ENCODE measurements at regions not wholly inside any gene's neighbourhood (a gene's known extent, or its start where the extent isn't known, plus 50 kb on each side); places are given as distances from the start of the nearest gene placed in this dataset.
"Not testable (repeated sequence)": the region's sequence is repeated elsewhere in the genome, so short reads cannot be mapped to it uniquely, and the experiment has no call there.

DNA sequence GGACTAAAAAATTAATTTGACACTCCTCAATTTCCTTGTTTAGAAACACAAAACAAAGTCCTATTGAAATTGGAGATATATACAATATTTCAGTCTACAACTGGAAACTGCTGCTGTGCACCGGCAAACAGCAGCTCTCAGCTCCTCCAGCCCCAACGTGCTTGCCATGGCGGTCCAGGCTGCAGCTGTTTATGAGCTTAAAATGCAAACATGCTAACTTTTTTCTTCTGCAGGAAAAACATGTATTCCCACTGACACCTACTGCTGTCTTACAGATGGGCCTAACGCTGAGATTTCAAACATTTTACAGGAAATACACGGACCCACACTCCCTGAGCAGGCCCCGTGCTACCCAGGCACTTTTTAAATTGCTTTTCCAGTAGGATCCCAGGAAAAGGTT is 195.5 kb downstream of the BCL11A start:
- DNase-seq (ENCODE audit: low read depth in 2 of 2): no peak

DNA sequence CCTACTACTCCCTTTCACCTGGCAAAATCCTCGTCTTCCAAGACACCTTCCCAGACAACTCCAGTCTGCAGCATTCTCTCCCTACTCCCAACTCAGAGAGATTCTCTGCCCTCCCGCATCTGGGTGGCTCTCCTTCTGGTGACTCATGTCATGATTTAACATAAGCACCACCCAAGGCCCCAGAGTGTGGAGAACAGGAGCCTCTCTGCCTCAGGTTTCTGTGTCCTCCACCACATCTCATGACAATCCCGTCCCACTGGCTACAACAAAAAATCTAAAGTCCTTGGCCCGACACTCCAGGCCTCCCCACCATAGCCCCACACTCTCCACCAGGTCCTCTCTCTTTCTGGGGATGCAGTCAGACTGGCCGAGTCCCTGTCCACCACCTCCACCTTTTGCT is 197.1 kb downstream of the BCL11A start:
- DNase-seq (ENCODE audit: low read depth in 2 of 2): no peak

DNA sequence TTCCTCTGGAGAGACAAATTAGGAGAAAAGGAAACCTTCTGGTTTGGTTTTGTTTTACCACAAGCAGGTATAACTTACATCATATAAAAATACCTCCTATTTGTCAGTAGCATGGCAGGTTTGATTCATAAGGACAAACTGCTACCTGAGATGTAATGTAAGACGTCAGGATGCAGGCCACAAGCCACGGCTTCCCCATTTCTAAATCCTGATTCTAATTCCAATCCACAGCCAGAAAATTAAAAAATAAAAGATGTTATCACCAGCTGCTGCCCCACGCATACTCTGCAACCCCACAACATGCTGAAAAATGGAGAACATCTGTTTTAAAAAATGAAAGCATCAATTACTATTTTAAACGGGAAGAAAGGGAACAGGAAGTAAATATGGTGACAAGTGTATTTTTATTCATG is 197.6 kb downstream of the BCL11A start:
- DNase-seq (ENCODE audit: low read depth in 2 of 2): no peak

DNA sequence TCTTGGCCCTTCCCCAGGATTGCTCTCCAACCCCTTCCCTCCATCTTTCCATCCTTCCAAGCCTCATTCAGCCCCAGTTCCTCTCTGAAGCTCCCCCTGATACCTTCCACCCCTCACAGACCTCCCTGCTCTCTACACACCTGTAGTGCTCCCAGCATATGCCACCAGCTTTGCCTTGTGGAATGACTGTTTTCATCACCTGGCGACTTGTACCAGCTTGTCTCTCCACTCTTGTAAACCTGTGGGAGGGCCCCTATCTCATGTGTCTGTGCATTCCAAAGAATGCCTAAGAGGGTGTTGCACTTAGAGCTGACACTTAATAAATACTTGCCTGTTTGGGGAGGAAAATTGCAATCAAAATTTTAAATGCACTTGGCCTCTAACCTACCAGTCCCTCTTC is 198.7 kb downstream of the BCL11A start:
- no peak for DNase-seq (ENCODE audit: low read depth in 2 of 2)

DNA sequence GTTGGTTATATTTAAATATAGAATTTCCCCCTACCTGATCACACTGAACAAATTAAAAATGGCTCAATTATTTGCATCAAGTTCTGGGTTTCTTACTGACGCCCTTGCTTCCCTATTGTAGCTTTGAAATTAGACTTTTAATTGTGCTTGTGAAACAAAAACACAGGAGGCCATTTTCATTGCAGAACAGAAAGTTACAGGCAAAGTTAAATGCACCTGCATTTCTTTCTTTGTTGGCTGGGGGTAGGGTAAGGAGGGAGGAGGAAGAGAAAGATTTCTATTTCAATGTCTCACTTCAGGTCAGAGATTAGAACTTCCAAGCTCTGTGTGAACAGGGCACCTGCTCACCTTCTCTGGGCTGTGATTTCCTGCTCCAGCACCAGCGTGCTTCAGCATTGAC is 199.6 kb downstream of the BCL11A start:
- no peak for DNase-seq (ENCODE audit: low read depth in 2 of 2)

DNA sequence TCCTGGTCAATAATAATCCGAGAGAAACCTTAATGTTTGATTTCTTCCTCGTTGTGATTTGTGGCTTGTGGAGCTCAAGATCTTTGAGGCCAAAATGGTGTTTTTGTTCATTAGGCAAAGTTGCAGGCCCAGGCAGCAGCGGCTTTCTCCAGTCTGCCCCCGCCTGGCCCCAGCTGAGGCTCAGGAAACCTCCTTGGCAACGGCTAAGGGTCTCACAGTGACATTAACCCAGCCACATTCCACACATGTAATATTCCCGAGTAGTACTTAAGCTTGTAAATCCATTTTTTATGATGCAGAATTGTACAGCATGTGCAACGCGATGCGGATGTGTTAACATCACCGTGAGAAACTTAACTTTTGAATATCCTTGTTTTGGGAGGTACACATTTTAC is 200.1 kb downstream of the BCL11A start:
- DNase-seq (ENCODE audit: low read depth in 2 of 2): no peak

DNA sequence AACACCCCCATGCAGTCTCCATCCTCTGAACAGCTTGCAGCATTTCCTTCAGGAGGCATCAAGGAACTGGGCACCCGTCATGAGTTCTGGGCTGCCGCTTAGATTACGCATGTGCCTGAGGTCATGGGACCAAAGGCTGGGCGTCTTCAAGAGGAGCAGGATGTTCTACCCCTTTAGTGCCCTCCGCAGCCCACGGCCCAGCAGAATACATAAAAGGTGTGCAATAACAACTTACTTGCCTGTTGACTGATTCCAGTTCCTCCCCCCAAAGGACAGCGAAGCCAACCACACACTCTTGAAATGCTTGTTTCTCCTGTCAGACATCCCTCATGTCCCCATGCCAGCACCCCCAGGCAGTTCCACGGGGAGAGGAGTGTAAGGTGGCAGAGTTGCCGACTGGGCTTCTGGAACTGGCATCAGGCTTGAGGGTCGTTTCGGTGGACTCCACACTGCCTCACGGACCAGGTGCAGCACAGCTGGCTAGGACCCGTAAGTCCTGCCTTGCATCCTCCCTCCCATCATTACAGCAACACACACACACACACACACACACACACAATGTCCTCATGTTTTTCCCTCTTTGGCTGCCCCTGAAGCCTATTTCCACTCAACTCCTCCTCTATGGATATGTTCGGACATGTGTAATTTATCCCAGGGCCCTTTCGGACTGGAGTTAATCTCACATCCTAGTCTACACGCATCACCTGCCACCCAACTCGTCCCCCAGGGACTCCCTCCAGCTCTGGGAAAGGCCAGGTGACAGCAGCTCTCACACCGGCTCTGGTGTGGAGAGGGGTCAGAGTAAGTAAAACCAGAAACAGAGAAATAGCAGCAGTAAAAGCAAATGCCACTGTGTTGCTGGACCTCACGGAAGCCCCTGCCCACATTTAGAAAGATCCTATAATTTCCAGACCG is 200.7 kb downstream of the BCL11A start:
- DNase-seq (ENCODE audit: low read depth in 2 of 2): no peak

DNA sequence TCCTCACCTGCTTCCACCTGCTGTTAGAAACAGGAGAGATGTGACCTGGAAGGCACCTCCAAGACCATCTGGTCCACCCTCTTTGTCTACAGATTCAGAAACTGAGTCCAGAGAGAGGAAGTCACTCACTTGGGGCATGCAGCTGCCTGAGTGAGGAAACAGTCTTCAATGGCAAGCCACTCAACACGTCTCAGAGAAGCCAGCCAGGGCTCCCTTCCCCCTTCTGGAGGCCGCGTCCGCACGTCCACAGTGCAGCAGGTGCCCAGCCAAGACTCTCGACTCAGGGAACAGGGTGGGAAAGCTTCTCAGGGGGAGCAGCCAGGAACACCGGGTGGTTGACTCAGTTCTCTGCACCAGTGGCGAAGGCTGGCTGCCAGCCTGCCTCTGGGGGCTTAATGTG is 201.7 kb downstream of the BCL11A start:
- no peak for DNase-seq (ENCODE audit: low read depth in 2 of 2)

DNA sequence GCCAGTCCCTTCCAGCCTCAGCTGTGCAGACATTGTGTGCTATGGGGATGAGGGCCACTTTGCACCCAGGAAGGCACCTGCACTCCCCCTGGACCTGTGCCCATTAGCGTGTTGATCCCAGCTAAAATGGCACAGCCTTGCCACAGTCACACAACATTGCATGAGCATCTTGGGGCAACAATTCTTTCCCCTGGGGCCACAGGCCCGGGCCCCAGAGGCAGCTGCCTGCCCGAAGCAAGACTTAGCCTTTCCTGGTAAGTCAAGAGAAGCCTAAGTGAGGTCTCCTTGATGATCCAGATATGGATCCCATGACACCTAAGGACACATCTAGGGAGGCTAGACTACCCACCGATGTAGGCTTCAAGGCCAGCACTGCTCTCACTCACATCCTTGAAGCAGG is 202.1 kb downstream of the BCL11A start:
- DNase-seq (ENCODE audit: low read depth in 2 of 2): no peak

DNA sequence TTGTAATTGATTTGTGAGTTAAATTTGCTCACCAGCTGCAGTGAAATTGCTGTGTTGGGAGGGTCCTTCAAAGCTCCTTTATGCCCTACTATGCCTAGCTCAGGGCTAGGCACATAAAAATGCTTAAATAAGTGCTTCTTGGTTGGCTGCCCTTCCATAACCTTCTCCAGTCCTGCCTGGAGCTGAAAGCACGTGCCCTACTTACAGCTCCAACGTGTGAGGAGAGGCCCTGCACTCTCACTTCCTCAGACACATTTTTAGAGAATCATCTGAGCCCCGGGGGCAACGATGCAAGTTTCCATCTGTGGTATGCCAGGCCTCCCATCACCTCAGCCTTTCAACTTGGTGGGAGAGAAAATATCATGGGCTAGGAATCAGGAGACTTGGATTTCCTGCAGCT is 202.7 kb downstream of the BCL11A start:
- no peak for DNase-seq (ENCODE audit: low read depth in 2 of 2)

DNA sequence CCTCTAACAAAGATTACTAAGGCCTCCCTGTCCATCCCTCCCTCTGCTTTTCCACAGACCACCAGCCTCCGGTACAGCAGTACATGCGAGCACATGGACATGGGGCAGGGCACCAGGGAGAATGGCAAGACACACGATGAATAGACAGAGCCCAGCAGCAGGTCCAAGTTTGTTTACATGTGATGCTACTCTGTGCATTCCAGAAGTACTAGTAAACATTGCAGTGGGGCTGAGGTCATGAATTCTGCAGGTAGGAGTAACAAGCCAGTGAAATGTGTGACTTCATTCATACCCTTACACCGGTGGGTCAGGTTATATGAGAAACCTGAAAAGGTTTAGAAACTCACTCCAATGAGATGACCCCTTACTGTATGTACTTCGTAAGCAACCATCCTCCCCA is 205.7 kb downstream of the BCL11A start:
- DNase-seq (ENCODE audit: low read depth in 2 of 2): no peak

DNA sequence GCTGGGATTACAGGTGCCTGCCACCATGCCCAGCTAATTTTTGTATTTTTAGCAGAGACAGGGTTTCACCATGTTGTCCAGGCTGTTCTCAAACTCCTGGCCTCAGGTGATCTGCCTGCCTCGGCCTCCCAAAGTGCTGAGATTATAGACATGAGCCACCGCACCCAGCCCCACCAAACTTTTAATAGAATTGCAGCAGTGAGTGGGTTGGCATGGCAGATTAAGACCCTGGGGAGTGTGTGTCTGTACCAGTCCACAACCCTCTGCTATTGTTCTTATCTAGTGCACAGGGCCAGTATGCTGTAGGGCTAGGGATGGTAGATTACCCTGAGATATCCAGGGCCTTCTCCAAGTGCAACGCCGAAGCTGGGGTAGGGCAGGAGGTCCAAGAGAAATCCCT is 211.0 kb downstream of the BCL11A start:
- not testable (repeated sequence) for DNase-seq (ENCODE audit: low read depth in 2 of 2)

DNA sequence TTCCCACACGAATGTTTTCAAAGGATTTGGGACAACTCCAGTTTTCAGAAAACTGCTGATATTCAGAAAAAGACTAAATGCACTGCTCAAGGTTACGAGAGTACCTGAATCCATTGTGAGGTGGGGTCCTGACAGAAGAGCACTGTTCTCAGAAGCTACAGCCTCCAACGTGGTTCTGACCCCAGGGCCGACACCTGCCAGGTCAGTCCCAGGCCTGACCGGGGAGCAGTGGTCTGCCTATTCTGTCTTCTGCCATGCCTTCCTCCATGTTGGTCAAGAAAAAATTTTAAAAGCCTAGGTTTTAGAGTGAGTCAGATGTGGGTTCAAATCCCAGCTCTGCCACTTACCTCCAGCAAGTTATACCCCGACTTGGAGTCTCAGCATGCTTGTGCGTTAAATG is 212.3 kb downstream of the BCL11A start:
- no peak for DNase-seq (ENCODE audit: low read depth in 2 of 2)

DNA sequence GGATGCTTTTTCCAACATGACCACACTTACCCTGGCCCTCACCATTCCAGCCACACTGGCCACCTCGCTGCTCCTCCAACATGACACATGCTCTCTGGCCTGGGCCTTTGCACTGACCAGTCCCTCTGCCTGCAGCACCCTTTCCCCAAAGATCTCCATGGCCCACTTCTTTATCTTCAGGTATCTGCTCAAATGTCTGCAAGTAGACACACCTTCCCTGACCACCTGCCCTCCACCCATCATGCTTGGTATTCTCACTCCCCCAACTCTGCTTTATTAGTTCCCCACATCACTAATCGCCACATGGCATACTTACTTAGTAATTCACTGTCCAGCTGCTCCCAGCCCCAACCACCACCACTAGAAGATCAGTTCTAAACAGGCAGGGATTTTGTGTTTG is 214.2 kb downstream of the BCL11A start:
- no peak for DNase-seq (ENCODE audit: low read depth in 2 of 2)

DNA sequence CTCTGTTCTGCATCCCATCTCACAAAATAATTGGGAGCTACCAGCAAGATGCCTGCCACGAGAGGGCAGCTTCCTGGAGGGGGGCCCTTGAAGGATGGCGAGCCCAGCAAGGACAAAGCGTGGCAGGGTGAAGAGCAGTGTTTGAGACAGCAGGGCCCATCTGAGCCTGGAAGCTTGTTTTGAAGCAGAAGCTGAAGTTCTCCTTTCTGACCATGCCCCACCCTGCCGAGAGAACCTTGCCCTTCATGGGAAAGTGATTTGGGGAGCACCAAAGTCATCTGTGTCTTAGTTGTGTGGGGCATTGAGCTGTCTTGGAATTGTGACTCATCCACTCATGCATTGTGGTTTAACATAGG is 216.3 kb downstream of the BCL11A start:
- no peak for DNase-seq (ENCODE audit: low read depth in 2 of 2)

DNA sequence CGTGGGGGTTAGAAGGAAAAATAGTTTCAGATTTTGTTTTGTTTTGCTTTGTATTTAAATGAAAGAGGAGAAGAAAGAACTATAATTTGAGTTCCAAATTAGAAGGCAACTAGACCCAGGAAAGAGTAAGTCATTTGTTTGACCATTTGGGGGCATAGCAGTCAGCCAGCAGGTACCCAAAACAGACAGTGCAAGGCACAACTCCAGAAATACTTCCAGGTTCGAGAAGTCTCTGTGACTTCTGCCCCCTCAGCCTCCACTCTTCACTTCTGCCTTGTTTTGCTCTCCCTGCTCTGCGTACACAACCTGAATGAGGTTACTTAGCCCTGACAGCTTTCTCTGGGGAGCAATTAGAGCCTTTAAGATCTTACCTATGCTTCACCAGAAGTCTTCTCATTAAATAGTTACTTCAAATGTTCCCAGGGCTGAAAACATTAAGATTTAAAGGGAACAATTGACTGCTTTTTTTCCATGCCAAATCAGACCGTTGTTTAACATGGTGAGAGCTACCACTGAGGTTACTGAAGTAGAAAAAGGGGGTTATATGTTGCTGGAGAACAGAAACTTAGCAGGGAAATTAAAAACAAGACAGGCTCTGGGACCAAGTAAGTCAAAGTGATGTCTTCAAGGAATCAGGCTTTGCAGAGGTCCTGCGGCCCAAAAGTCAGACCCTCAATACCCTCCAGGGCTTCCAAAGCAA is 216.9 kb downstream of the BCL11A start:
- no peak for DNase-seq (ENCODE audit: low read depth in 2 of 2)

DNA sequence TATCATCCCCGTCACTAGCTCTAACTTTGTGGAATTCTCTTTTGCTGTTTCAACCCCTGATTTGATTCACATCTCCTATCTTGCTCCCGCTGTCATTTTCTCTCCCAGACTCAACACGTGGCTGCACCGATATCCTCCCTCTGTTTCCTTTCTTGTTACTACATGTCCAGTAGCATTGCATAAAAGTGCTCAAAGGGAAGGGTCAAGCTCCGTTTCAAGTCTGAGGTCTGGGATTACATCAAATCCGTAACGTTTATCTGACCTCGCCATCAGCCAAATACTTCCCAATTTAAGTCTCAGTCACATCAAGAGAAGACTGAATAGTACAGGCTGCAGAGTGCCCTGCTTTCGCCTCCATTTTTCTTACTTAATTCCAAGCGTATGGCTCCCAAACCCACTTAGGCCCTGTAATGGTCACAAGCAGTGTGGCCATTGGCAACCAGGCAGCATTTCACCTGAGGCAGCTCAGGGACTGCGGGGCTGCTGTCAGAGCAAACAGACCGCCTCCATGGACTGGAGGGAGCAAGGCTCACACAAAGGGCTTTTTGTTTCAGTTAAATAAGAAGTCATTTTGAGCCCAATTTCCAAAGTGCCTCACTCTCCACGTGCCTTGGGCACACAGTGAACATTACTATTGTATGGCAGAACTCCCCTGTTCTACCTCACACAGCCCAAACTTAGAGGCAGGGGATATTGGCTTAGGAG is 217.8 kb downstream of the BCL11A start:
- no peak for DNase-seq (ENCODE audit: low read depth in 2 of 2)

DNA sequence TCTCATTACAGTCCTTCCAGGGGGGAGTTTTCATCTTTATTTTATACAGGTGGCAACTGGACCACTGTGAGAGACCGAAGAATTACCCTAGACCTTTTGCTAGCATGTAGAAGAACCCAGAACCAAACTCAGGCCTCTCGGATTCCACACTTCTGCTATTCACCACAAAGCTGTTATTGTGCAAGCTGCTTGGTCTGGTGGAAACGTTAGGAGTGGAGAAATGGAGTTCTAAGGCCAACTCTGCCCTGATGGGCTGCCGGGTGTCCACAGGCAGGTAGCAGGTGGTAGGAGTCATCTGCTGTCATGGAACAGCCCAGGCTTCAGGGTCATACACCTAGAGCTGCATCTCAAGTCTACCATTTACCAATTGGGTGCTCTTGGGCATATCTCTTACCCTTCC is 218.8 kb downstream of the BCL11A start:
- no peak for DNase-seq (ENCODE audit: low read depth in 2 of 2)

DNA sequence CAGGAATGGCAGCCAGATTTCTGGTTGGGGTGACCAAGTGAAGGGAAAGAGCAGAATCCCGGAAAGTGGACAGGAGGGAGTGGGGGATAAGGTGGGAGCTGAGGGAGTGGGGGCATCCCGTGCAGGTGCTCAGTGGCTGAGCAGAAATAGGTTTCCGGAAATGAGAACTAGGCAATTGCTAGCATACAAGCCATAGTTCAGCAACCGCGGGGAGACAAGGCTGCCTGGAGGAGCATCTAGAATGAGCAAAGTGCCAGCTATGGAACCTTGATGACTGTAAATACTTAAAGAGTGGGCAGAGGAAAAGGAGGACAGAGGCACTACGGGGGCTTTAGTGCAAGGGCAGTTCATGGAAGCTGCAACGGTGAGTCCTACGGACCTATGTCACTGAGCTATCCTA is 220.2 kb downstream of the BCL11A start:
- no peak for DNase-seq (ENCODE audit: low read depth in 2 of 2)

DNA sequence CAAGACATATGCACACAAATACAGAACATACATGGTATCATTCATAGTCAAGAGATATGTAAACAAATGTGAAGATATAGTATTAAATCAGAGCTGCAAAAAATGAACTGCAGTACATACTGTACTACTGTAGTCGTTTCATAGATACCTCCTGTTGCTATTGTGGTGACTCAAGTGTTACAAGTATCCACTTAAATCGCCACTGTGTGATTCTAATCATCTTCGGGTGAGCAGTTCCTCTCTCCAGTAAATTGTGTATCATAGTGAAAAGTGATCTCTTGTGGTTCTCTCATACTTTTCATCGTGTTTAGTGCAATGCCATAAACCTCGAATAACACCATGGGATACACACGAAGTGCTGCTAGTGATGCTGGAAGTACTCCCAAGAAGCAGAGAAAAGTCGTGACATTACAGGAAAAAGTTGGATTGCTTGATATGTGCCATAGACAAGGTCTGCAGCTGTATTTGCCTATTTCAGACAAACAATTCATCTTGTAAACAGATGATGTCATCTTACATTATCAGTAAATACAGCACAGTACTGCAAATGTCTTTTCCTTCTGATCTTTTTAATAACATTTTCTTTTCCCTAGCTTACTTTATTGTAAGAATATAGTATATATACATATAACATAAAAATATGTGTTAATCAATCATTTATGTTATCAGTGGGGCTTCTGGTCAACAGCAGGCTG is 222.2 kb downstream of the BCL11A start:
- DNase-seq (ENCODE audit: low read depth in 2 of 2): no peak

DNA sequence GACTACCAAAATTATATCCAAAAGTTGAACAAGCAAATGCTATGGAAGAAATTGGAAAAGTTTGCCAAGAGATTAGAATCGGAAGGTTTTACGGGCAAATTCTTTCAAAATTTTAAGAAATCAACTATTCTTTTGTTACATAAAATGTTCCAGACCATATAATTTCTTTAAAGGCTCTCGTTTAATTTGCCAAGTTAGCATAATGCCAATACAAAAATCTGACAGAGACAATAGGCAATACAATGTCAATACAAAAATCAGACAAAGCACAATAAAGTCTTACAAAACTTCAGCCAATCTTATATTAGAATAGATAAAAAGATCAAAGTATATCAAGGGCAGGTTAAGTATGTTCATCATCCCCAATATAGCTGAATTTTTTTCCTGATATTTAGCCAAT is 224.2 kb downstream of the BCL11A start:
- no peak for DNase-seq (ENCODE audit: low read depth in 2 of 2)

DNA sequence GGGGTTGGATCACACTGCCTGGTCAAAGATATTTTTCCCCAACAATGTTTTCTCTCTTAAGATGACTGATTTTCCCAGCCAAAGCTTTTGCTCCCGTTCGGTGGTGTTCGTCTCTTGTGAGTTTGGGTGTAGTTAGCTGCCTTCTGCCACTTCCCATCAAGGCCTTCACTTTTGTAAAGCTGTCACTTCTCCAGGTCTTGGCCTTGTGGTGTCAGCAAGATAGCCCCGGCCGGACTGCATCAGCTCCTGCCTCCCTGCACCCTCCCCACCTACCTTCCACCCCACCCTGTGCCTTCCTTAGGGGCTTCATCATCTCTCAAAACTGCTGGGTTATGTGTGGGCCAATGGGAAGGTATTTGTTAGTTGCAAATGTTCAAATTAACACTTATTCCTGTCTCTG is 228.9 kb downstream of the BCL11A start:
- DNase-seq (ENCODE audit: low read depth in 2 of 2): no peak

Measured in stimulated activated CD4-positive, alpha-beta T cell treated with anti-CD3 and anti-CD28 coated beads, Interleukin-1b, Interleukin-23, amount 100 ng/mL, for 4 hours (primary cell).